ENCODE measurements at regions not wholly inside any gene's neighbourhood (a gene's known extent, or its start where the extent isn't known, plus 50 kb on each side); places are given as distances from the start of the nearest gene placed in this dataset.

DNA sequence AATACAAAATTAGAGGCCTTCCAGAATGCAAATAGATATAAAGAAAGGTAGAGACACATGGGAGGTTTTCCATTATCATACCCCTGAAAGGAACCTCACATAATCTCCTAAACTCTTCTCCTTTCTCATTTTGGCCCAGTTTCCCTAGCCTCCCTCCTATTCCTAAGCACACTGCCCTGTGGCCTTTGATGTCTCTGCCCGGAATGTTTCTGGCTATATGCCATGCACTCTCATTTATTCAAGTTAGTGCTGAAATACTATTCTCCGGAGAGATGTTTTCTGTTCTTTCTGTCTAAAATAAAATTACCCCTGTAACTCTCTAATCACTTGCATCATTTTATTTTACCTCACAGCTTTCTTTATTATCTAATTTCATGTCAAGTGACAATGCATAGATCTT lies 1287.7 kb downstream of the SLITRK5 start:
- Histone ChIP-seq H3K36me3 (ENCODE audit: low read depth) (no peaks in the 10 kb centered on the region), H3K79me2 (ENCODE audit: low read depth) (no peaks in the 10 kb centered on the region), H3K4me3 (no peak overlapping the region), H3K4me1 (replicated peaks; ENCODE audit: insufficient read depth) (no peaks in the 10 kb centered on the region), H3F3A (ENCODE audit: insufficient read depth, low read depth) (no peaks in the 10 kb centered on the region), H3K4me2 (no peak overlapping the region), H3K27ac (no peak overlapping the region), H3K27me3 (ENCODE audit: insufficient read depth, low read depth) (no peaks in the 10 kb centered on the region), H4K20me1 (ENCODE audit: insufficient read depth) (no peaks in the 10 kb centered on the region), H2AFZ (no peak overlapping the region), H3K9me2 (ENCODE audit: insufficient read depth) (no peaks in the 10 kb centered on the region), H3K9me3 (ENCODE audit: insufficient read depth, low read depth) (no peaks in the 10 kb centered on the region)
- CTCF ChIA-PET = no interaction called here
- DNase-seq = no peak
- BruUV-seq (replicated peaks) = no TSS peak
- POLR2A ChIA-PET (ENCODE audit: unreplicated experiment) = no interaction called here
- no peak for TF ChIP-seq EZH2 (IDR thresholded peaks at IDR 0.05; ENCODE audit: low read depth)
- TF ChIP-seq, protein P1, sequence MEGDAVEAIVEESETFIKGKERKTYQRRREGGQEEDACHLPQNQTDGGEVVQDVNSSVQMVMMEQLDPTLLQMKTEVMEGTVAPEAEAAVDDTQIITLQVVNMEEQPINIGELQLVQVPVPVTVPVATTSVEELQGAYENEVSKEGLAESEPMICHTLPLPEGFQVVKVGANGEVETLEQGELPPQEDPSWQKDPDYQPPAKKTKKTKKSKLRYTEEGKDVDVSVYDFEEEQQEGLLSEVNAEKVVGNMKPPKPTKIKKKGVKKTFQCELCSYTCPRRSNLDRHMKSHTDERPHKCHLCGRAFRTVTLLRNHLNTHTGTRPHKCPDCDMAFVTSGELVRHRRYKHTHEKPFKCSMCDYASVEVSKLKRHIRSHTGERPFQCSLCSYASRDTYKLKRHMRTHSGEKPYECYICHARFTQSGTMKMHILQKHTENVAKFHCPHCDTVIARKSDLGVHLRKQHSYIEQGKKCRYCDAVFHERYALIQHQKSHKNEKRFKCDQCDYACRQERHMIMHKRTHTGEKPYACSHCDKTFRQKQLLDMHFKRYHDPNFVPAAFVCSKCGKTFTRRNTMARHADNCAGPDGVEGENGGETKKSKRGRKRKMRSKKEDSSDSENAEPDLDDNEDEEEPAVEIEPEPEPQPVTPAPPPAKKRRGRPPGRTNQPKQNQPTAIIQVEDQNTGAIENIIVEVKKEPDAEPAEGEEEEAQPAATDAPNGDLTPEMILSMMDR (conservative IDR thresholded peaks at IDR 0.05) = no peak
- intact Hi-C loops (cut with micrococcal nuclease; ENCODE audit: unreplicated experiment) = no loop called here

DNA sequence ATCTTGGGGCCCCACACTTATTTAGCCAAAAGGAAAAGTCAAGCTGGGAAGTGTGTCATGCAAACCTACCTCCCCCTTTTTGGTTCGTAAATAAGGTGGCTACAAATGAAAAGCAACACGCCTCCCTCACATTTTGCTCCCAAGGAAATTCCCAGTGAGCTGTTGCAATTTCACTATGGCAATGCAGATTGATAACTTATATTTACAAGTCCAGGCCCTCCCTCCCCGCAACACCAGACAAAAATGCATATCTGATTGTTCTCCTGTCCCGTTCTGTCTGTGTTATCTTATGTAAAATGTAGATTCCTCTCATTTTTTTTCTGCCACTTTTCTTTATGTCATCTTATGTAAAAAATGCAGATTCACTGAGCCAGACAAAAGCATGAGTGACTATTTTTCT lies 1305.3 kb downstream of the SLITRK5 start:
- ChIA-PET POLR2A (ENCODE audit: unreplicated experiment) (no interaction called here), CTCF (no interaction called here)
- H3K79me2 ChIP-seq (ENCODE audit: low read depth) = no peaks in the 10 kb centered on the region
- H3K9me3 ChIP-seq (ENCODE audit: insufficient read depth, low read depth) = no peaks in the 10 kb centered on the region
- TF ChIP-seq, protein P1 (conservative IDR thresholded peaks at IDR 0.05) = no peak
- no peak for TF ChIP-seq EZH2 (IDR thresholded peaks at IDR 0.05; ENCODE audit: low read depth)
- no peak overlapping the region for H3K4me3 ChIP-seq
- no peaks in the 10 kb centered on the region for H3F3A ChIP-seq (ENCODE audit: insufficient read depth, low read depth)
- no peak overlapping the region for H3K27ac ChIP-seq
- no peak overlapping the region for H2AFZ ChIP-seq
- no peaks in the 10 kb centered on the region for H3K27me3 ChIP-seq (ENCODE audit: insufficient read depth, low read depth)
- no peaks in the 10 kb centered on the region for H4K20me1 ChIP-seq (ENCODE audit: insufficient read depth)
- H3K4me2 ChIP-seq = no peak overlapping the region
- DNase-seq = no peak
- intact Hi-C loops (cut with micrococcal nuclease; ENCODE audit: unreplicated experiment) = no loop called here
- no peaks in the 10 kb centered on the region for H3K9me2 ChIP-seq (ENCODE audit: insufficient read depth)
- no TSS peak for BruUV-seq (replicated peaks)
- H3K4me1 ChIP-seq (replicated peaks; ENCODE audit: insufficient read depth) = no peaks in the 10 kb centered on the region
- H3K36me3 ChIP-seq (ENCODE audit: low read depth) = no peaks in the 10 kb centered on the region

DNA sequence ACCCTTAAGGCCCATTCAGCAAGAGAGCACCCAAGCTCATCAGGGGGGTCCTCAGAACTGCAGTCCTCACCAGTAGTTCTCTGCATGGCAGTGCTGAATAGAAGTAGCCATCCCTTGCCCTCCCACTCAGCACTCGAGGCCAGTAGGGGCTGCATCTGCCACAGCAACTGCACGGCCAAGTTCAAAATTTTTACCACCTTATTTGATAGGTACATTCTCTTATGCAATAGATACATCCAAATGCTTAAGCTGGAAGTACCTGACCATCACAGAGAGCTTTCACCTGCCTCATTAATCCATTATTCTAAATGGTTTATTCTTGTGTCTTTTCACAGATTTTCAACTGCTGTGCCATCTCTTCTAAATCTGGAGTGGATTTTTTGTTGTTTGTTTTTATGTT lies 1307.4 kb downstream of the SLITRK5 start:
- intact Hi-C loops (cut with micrococcal nuclease; ENCODE audit: unreplicated experiment) = no loop called here
- H3K4me3 ChIP-seq = no peak overlapping the region

More for the DNA sequence above, 1307.4 kb downstream of the SLITRK5 start:
- Histone ChIP-seq H3K36me3 (ENCODE audit: low read depth) (no peaks in the 10 kb centered on the region), H3K4me1 (replicated peaks; ENCODE audit: insufficient read depth) (no peaks in the 10 kb centered on the region), H3K27ac (no peak overlapping the region), H3K79me2 (ENCODE audit: low read depth) (no peaks in the 10 kb centered on the region), H4K20me1 (ENCODE audit: insufficient read depth) (no peaks in the 10 kb centered on the region), H2AFZ (no peak overlapping the region), H3K9me3 (ENCODE audit: insufficient read depth, low read depth) (no peaks in the 10 kb centered on the region), H3K27me3 (ENCODE audit: insufficient read depth, low read depth) (no peaks in the 10 kb centered on the region), H3F3A (ENCODE audit: insufficient read depth, low read depth) (no peaks in the 10 kb centered on the region), H3K4me2 (no peak overlapping the region), H3K9me2 (ENCODE audit: insufficient read depth) (no peaks in the 10 kb centered on the region)
- ChIA-PET CTCF (no interaction called here), POLR2A (ENCODE audit: unreplicated experiment) (no interaction called here)
- TF ChIP-seq EZH2 (IDR thresholded peaks at IDR 0.05; ENCODE audit: low read depth) = no peak
- TF ChIP-seq, protein P1 (conservative IDR thresholded peaks at IDR 0.05) = no peak
- no TSS peak for BruUV-seq (replicated peaks)
- no peak for DNase-seq
